ENCODE measurements at regions not wholly inside any gene's neighbourhood (a gene's known extent, or its start where the extent isn't known, plus 50 kb on each side); places are given as distances from the start of the nearest gene placed in this dataset.

- DNase-seq (ENCODE audit: insufficient read length, low spot score) (no peak), FAIRE-seq (no peak)
- no peak for TF ChIP-seq CTCF (IDR thresholded peaks at IDR 0.05; ENCODE audit: insufficient read depth, missing control alignments)
These were observed 449.9 kb downstream of the OTOL1 start for GRCh38 chr3:161946443-161946960.

GRCh38 chr3:161950318-161950868 lies 453.8 kb downstream of the OTOL1 start:
- TF ChIP-seq CTCF (IDR thresholded peaks at IDR 0.05; ENCODE audit: insufficient read depth, missing control alignments) = no peak
- DNase-seq (ENCODE audit: insufficient read length, low spot score) (no peak), FAIRE-seq (no peak)

- no peak for TF ChIP-seq CTCF (IDR thresholded peaks at IDR 0.05; ENCODE audit: insufficient read depth, missing control alignments)
- DNase-seq (ENCODE audit: insufficient read length, low spot score) (no peak), FAIRE-seq (no peak)
These were observed 460.9 kb downstream of the OTOL1 start for GRCh38 chr3:161957467-161957866.

GRCh38 chr3:161964857-161965256 lies 468.2 kb downstream of the OTOL1 start:
- no peak for FAIRE-seq
- DNase-seq (ENCODE audit: insufficient read length, low spot score) = no peak
- TF ChIP-seq CTCF (IDR thresholded peaks at IDR 0.05; ENCODE audit: insufficient read depth, missing control alignments) = no peak

GRCh38 chr3:161969867-161970266 lies 473.3 kb downstream of the OTOL1 start:
- FAIRE-seq (no peak), DNase-seq (ENCODE audit: insufficient read length, low spot score) (no peak)
- no peak for TF ChIP-seq CTCF (IDR thresholded peaks at IDR 0.05; ENCODE audit: insufficient read depth, missing control alignments)

- TF ChIP-seq CTCF (IDR thresholded peaks at IDR 0.05; ENCODE audit: insufficient read depth, missing control alignments) = no peak
- DNase-seq (ENCODE audit: insufficient read length, low spot score) (no peak), FAIRE-seq (no peak)
These were observed 478.6 kb downstream of the OTOL1 start for GRCh38 chr3:161975201-161975600.

- no peak for DNase-seq (ENCODE audit: insufficient read length, low spot score)
- no peak for FAIRE-seq
- no peak for TF ChIP-seq CTCF (IDR thresholded peaks at IDR 0.05; ENCODE audit: insufficient read depth, missing control alignments)
These were observed 480.5 kb downstream of the OTOL1 start for GRCh38 chr3:161977063-161977462.
